Adrenal gland (tissue), 5 donors: ENCODE measurements at regions not wholly inside any gene's neighbourhood (a gene's known extent, or its start where the extent isn't known, plus 50 kb on each side); places are given as distances from the start of the nearest gene placed in this dataset.

Source experiments
- POLR2A ChIP-seq, 2 donors: fragments of 450-650 bp; IDR thresholded peaks; one replicate each; pipeline ENCODE4 v1.6.1; 2017; ENCODE audit warnings: antibody characterized with exemption in 2 of 2, mild to moderate bottlenecking in 2 of 2, moderate library complexity in 1 of 2
- TF ChIP-seq, protein P1 (sequence below), 6 experiments: fragments of 450-650 bp in 4 of 6; fragments of 200-600 bp in 2 of 6; sonication (generic) in 1 of 6; IDR thresholded peaks; 1 replicate in 5 of 6; 2 replicates in 1 of 6; pipeline versions ENCODE4 v1.5.1 to v1.8.0; 2016 to 2021; ENCODE audit warnings: antibody characterized with exemption in 6 of 6, mild to moderate bottlenecking in 2 of 6, moderate library complexity in 1 of 6
- donor health status: DM: no; HTN: no; CAD: no.

DNA sequence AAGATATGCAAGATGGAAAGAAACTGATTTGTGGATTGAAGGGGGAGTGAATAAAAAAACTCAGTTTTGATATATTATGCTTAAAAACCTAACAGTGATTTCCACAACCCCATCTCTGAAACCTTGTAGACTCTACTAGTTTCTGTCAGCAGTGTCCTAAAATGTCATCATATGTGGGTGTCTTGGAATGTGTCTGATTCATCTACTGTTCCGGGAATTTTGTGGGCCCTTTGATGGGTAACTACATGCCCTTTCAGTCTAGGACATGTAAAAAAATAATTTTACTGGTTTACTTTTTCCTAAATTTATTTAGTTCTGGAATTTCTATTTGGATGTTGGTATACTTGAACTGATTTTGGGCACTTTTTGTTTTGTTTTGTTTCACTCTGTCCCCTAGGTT lies 118.9 kb upstream of the NMUR2 start:
- no peak for TF ChIP-seq POLR2A (IDR thresholded peaks at IDR 0.05)
- TF ChIP-seq, protein P1, sequence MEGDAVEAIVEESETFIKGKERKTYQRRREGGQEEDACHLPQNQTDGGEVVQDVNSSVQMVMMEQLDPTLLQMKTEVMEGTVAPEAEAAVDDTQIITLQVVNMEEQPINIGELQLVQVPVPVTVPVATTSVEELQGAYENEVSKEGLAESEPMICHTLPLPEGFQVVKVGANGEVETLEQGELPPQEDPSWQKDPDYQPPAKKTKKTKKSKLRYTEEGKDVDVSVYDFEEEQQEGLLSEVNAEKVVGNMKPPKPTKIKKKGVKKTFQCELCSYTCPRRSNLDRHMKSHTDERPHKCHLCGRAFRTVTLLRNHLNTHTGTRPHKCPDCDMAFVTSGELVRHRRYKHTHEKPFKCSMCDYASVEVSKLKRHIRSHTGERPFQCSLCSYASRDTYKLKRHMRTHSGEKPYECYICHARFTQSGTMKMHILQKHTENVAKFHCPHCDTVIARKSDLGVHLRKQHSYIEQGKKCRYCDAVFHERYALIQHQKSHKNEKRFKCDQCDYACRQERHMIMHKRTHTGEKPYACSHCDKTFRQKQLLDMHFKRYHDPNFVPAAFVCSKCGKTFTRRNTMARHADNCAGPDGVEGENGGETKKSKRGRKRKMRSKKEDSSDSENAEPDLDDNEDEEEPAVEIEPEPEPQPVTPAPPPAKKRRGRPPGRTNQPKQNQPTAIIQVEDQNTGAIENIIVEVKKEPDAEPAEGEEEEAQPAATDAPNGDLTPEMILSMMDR (IDR thresholded peaks at IDR 0.05) = no peak
